GM19395 (cell line): ENCODE measurements at regions not wholly inside any gene's neighbourhood (a gene's known extent, or its start where the extent isn't known, plus 50 kb on each side); places are given as distances from the start of the nearest gene placed in this dataset.

Experiments
- ATAC-seq: cut with Tn5 transposase; IDR thresholded peaks from one replicate; pipeline ENCODE4 v1.9.1; 2021; ENCODE audit warnings: mild to moderate bottlenecking, moderate library complexity; ENCODE audit not compliant: unreplicated experiment

DNA sequence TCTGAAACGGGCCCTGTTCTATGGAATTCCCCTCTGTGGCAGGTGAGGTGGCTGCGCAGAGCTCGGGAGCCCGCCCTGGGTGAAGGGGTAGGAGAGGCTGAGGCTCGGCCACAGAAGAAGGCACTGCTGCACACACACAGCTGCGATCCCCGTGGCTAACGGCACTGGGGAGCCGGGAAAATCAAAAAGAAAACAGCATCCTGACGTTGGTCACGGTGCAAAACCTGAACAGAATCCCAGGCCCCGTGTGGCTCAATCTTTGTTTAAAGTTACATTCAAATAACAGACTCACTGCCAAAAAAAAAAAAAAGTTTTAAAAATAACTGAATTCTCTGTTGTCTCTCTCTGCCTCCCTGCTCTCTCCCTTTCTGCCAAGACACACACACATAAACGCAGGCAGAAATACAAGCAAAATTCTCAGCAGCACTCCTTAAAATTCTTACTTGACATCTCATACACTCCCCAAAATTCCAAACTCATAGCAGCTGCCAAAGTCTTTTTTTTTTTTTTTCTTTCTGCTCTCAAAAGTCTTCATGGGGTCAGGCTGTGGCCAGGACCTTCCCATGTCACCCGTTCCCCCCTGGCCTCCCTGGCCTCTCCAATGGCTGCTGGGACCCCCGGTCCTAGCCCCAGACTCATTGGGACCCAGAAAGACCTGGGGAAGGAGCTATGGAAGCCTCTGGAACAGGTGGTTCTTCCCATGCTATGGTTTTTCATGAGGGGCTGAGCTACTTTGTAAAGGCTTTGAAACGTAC lies 248.8 kb downstream of the TTLL2 start:
- no peak for ATAC-seq

DNA sequence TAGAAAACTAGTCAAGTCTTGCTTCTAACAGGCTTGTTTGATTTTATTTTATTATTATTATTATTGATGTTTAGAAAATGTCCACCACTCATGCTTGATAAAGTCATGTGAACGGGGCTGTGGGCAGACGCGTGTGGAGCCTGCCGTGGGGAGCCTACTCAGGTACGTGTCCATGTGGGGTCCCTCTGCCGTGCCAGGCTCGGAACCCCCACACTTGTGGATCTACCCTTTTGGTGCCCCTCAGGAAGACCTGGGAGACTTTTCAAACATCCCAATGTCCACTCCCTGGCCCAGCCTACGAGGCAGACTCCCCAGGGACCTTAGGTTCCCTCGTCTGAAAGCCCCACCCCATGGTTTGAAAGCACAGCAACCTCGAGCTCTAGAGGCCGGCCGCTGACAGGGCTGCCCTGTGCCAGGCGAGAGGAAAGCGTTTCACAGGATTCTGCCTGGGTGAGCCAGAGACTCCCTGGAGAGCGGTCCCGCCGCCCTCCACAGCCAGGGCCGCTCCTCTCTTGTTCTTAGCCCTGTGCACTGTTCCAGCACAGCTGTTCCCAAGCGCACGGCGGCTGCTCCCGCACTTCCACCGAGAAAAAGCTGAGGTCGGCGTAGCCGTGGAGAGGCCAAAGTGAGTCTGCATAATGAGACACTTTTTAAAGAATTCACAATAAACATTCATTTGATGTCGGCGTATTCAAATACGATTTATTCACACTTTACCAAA lies 249.7 kb downstream of the TTLL2 start:
- ATAC-seq = no peak

- ATAC-seq = no peak
Measured at GRCh38 chr6:167575158-167575696, 250.3 kb downstream of the TTLL2 start.

- ATAC-seq = no peak
Measured at GRCh38 chr6:167576050-167576741, 250.5 kb upstream of the AFDN start.

DNA sequence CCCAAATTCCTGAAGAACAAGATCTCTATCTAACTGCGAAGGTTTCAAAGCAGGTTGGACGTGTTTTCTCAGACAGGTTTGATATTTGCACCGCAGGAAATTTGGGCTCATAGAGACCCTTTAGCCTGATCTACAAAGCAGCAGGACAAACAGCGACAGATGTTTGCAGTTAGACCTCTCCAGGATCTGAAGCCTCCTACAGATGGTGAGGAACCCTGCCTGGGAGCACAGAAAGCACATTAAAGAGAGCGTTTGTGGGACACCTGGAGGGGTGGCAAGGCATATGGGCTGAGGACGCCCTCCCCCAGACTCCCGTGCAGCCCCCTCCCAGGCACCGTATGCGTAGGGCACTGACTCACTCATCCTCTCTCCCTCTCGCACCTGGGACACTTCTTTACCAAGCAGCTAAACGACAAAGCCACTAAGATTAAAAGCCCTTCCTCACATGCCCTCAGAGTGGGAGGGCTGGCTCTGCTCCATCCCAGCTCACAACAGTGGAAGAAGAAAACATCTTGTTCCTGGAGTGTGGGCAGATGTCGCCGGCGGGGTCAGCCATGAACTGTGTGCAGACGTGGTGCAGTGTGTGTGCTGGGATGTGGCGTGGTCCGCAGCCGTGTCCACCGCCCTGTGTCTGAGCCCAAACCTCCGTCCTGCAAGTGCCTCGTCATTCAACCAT lies 249.7 kb upstream of the AFDN start:
- no peak for ATAC-seq

DNA sequence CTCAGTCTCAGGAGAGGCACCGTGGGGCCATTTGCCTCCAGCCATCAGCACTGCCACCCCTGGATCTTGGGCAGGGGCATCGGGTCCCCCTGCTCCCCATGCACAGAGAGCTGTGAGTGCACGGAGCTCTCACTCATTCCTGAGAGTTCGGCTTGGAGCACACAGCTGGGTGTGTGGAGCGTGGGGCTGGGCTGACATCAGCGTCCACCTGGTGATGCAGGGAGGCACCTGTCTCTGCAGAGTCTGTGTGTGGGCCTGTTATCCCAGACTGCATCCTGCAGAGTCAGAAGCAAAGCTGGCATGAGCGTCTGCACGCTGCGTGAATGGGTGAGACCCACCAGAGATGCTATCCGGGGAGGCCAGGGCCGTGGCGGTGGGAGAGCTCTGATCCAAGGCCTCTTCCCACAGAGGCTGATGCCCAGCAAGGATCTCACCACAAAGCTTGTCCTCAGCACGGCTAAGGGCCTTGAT lies 248.8 kb upstream of the AFDN start:
- ATAC-seq = no peak

- ATAC-seq = no peak
Measured at GRCh38 chr6:167578371-167578901, 248.3 kb upstream of the AFDN start.

GRCh38 chr6:167579806-167580618 lies 246.7 kb upstream of the AFDN start:
- ATAC-seq = no peak

GRCh38 chr6:167580619-167580911 lies 246.1 kb upstream of the AFDN start:
- ATAC-seq = no peak

DNA sequence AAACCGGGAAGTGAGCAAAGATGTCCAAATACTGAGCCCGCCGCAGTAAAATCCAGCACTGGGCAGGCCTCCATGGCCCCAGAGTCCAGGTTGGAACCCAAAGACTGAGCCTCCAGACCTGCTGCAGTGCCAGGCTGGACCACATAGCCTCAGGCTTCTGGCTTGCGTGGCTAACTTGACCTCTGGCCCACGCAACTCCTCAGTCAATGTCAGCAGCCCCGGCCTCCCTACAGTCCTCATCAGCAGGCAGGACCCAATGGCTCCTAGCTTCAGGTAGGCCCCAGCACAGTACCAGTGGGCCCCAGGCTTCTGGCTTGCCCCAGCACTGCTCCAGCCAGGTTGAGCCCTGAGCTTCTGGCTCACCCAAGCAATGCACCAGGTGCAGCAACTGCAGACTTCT lies 245.1 kb upstream of the AFDN start:
- no peak for ATAC-seq

DNA sequence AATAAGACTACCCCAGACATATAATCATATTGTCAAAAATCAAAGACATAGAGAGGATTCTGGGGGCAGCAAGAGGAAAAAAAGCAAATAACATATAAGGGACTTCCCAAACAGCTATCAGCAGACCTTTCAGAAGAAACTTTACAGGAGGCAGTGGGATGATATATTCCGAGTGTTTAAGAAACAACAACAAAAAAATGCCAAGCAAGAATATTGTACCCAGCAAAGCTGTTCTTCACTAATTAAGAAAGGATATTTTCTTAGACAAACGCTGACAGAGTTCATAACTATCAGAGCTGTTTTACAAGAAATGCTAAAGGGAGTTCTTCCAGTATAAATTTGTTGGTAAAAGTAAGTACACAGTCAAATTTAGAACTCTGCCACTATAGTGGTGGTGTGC lies 243.3 kb upstream of the AFDN start:
- no peak for ATAC-seq

DNA sequence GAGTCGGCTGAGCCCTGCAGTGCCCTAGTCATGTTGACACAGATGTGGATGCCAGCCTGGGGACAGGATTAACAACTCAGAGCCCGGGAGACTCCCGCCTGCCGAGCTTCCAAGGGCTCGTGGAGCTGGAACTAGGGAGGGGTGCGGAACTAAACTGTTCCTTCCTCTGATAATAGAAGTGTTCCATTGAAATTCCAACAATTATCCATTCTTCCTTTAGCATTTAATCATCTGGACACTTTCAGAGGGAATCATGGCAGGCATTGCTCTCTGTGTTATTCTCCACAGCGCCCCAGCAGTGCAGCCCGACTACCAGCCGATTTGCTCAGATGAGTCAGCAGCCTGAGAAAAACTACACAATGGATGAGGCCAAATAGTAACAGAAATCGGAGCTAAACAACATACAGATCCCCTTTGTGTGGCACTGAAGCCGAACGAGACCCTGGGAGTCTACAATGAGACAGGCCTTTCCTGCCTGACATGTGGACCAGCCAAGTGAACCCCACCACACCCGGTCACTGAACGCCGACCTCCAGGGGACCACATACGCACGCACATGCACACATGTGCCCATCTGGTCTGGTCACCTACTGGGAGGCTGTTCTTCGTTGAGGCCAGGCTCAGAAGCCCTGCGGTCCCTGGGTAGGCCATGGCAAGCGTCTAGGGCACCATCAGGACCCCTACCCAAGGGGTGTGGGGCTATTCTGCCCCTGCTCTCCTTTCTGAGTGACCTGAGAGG lies 238.4 kb upstream of the AFDN start:
- no peak for ATAC-seq

DNA sequence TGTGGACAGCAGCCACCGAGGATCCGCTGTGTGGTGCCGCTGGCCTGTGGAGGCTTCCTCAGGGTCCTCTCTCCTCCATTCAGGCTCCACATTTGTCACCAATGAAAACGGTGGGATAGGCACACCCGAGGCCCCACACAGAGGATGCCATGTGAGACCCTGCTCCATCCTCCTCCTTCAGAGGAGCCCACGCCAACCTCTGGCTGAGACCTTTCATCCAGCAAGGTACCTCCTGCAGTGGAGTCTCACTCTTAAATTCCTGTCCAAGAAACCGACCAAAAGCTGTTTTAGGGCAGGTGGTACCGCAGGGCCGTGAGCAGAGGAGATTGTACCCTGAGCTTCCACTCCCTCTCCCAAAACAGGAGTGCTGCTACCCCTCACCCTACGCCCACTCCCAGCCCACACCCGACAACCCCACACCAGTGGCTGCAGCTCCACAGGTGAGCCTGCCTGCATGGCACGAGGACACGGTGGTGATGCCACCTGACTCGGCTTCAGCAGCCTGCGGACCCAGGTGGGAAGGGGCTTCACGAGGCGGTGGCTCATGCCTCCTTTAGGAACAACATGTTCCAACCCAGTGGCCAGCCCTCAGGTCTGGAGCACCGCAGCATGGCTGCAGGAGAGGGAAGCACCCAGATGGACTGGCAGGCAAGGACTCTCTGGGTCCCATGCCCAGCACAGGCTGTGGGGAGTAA lies 237.6 kb upstream of the AFDN start:
- ATAC-seq = no peak

DNA sequence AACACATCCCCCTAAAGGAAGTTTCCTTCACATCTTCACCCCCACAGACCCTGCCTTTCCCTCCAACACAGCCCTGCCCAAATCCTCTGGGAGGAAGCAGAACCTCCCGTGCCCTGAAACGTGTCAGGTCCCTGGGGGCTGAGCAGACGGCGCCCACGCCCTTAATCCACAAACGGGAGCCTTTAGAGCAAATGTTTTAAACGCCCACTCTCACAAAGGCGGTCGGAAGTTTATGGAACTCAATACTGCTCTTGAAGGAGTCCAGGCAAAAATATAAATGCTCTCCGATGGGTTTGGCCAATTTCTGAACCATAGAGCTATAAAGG lies 237.1 kb upstream of the AFDN start:
- ATAC-seq = no peak

- no peak for ATAC-seq
Measured at GRCh38 chr6:167590193-167590592, 236.5 kb upstream of the AFDN start.
